ENCODE measurements at regions not wholly inside any gene's neighbourhood (a gene's known extent, or its start where the extent isn't known, plus 50 kb on each side); places are given as distances from the start of the nearest gene placed in this dataset.

DNA sequence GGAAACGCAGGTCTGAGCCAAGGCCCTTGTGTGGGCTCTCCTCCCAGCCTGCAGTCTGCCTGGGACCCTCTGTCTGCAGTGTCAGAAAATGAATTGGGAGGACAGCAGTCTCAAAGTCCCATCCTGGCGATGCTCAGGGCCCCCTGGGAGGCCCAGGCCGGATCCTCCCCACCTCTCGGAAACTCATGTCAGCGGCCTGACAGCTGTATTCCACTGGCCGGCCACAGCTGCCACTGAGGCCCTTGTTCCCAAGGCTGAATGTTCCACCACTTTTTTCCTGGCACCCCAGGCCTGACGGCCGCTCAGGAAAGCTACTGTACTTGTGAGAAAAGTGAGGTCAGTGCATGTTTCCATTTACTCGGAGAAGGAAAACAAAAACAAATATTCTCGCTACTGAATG lies 180.0 kb downstream of the FGF18 start:
- TF ChIP-seq NFYB (CRISPR knock-in tag; conservative IDR thresholded peaks at IDR 0.05; ENCODE audit: low read depth) (no peak), TP53 (CRISPR knock-in tag; IDR thresholded peaks at IDR 0.05) (no peak)
- TF ChIP-seq, protein P1, sequence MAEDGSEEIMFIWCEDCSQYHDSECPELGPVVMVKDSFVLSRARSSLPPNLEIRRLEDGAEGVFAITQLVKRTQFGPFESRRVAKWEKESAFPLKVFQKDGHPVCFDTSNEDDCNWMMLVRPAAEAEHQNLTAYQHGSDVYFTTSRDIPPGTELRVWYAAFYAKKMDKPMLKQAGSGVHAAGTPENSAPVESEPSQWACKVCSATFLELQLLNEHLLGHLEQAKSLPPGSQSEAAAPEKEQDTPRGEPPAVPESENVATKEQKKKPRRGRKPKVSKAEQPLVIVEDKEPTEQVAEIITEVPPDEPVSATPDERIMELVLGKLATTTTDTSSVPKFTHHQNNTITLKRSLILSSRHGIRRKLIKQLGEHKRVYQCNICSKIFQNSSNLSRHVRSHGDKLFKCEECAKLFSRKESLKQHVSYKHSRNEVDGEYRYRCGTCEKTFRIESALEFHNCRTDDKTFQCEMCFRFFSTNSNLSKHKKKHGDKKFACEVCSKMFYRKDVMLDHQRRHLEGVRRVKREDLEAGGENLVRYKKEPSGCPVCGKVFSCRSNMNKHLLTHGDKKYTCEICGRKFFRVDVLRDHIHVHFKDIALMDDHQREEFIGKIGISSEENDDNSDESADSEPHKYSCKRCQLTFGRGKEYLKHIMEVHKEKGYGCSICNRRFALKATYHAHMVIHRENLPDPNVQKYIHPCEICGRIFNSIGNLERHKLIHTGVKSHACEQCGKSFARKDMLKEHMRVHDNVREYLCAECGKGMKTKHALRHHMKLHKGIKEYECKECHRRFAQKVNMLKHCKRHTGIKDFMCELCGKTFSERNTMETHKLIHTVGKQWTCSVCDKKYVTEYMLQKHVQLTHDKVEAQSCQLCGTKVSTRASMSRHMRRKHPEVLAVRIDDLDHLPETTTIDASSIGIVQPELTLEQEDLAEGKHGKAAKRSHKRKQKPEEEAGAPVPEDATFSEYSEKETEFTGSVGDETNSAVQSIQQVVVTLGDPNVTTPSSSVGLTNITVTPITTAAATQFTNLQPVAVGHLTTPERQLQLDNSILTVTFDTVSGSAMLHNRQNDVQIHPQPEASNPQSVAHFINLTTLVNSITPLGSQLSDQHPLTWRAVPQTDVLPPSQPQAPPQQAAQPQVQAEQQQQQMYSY (CRISPR knock-in tag; IDR thresholded peaks at IDR 0.05): no peak
- TF ChIP-seq, protein P2, sequence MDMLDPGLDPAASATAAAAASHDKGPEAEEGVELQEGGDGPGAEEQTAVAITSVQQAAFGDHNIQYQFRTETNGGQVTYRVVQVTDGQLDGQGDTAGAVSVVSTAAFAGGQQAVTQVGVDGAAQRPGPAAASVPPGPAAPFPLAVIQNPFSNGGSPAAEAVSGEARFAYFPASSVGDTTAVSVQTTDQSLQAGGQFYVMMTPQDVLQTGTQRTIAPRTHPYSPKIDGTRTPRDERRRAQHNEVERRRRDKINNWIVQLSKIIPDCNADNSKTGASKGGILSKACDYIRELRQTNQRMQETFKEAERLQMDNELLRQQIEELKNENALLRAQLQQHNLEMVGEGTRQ (CRISPR knock-in tag; IDR thresholded peaks at IDR 0.05): no peak

Data from WTC11 (cell line).